Stimulated activated CD8-positive, alpha-beta memory T cell treated with anti-CD3 and anti-CD28 coated beads, Interleukin-15, amount 100 ng/mL, for 48 hours (primary cell): ENCODE measurements at regions not wholly inside any gene's neighbourhood (a gene's known extent, or its start where the extent isn't known, plus 50 kb on each side); places are given as distances from the start of the nearest gene placed in this dataset.
A peak's percentile ranks its signal among the peaks of the same experiment; 100 is the strongest.
"Not testable (repeated sequence)": the region's sequence is repeated elsewhere in the genome, so short reads cannot be mapped to it uniquely, and the experiment has no call there.

Experiments
- DNase-seq, 2 donors: peaks; one replicate each; pipeline ENCODE4 v3.0.0-alpha.2; 2020; ENCODE audit warnings: low read depth in 2 of 2

DNA sequence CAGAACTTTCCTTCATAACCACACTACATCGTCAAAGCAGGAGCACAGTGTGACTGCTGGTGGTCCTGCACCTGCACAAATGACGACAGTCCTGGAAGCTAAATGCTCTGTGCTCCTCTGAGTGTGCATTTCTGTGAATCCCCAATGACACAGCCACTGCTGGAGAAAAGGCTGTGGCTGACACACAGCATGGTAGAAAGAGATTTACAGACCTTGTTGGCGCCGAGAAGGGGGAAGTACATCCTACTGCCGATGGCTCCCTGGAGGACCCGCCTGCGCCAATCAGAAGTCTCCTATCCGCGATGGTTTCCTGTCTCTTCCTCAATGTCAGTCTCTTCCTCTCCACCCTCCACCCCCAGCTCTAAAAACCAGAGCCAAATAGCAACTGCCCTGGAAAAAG lies 115.4 kb upstream of the RAB4A start:
- peak in 1 of 2 donors; percentile 10 for DNase-seq

GRCh38 chr1:229156872-229157271 lies 114.0 kb upstream of the RAB4A start:
- no peak for DNase-seq

- no peak for DNase-seq
Observed at GRCh38 chr1:229157480-229157879, 113.4 kb upstream of the RAB4A start.

GRCh38 chr1:229158341-229158921 lies 112.5 kb upstream of the RAB4A start:
- no peak for DNase-seq

DNA sequence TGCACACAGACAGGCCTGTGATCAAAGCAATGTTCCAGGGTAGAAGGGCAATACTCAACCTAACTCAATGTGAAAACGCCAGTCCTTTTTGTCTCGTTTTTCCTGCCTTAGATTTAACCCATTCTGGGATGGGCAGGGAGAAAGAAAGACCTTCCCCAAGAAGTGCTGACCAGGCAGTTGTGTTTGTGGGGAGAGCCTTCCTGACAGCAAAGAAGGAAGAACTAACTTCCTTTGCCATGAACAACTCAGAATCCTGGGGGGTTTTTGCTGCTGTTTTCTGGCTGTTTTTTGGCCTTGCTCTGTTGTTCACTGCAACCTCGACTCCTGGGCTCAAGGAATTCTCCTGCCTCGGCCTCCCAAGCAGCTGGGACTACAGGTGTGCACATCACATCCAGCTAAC lies 112.0 kb upstream of the RAB4A start:
- no peak for DNase-seq

DNA sequence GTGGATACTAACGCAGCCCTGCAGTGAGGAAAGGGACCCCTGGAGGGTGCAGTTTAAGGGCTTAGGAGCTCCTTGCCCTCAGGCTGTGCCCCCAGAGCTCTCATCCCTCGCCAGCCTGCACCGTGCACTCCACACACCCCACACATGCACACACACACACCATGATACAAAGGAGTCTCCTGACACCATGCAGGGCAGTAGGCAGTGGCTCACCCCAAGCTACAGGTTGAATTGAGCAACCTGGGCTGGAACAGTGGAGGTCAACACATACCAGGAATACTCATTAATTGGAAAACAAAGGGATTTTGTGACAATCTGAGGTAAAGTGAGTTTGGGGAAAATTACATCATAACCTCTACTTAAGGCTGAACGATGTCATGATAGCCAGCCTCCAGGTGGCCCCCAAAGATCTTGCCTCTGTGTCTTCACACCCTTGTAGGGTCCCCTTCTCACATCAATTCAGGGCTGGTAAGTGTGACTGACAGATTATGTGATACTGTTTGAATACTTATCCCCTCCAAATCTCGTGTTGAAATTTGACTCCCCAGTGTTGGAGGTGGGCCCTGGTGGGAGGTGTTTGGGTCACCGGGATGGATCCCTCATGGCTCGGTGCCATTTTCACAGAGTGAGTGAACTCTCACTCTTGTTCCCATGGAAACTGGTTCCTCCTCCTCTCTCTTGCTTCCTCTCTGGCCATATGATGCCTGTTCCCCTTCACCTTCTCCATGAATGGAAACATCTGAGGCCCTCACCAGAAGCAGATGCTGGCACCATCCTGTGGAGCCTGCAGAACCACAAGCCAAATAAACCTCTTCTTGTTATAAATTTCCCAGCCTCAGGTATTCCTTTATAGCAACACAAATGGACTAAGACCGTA lies 111.0 kb upstream of the RAB4A start:
- DNase-seq: no peak

- DNase-seq: no peak
Observed at GRCh38 chr1:229161740-229162139, 109.2 kb upstream of the RAB4A start.

- DNase-seq: no peak
Observed at GRCh38 chr1:229162825-229163515, 107.9 kb upstream of the RAB4A start.

GRCh38 chr1:229164348-229164747 lies 106.6 kb upstream of the RAB4A start:
- DNase-seq: no peak

DNA sequence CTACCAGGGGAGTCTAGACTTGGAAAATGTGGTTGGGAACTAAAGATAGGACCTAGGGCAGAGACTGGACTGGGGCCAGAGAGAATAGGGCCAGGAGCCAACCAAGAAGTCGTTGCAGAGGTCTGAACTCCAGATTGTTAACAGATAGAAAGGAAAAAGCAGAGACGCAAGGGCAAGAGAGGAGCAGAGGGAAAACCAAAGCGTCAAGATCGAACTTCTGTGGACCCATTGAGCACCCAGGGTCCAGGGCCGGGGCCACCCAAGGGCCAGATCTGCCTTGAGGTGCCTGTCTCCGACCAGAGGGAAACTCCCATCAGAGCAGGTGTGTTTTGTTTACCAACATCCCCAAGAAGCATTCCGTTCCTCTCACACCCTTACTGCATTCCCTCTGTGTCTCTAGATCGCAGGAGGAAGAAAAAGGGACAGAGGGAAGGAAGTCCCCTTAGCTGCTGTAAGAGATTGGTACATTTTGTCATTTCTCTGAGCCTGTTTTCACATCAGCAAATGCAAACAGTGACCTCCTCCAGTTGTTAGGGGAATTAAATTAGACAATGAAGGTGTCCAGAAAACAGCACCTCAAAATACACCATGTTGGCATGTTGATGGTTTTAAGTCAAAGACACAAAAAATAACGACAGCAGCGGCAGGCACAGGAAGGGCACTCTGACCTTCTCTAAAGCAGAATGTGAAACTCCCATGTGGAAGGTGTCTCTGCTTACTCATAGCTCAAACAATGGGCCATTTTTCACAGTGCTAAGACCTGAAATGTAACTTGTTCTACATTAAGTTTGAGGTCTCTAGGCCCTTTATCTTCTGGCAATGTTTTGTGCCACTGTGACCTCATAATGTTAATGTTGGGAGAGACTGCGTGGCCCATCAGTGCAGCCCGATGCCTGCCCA lies 105.8 kb upstream of the RAB4A start:
- no peak for DNase-seq

GRCh38 chr1:229167318-229167717 lies 103.6 kb upstream of the RAB4A start:
- DNase-seq: no peak

GRCh38 chr1:229169399-229169798 lies 101.5 kb upstream of the RAB4A start:
- DNase-seq: no peak

- no peak for DNase-seq
Observed at GRCh38 chr1:229170274-229170673, 100.6 kb upstream of the RAB4A start.

DNA sequence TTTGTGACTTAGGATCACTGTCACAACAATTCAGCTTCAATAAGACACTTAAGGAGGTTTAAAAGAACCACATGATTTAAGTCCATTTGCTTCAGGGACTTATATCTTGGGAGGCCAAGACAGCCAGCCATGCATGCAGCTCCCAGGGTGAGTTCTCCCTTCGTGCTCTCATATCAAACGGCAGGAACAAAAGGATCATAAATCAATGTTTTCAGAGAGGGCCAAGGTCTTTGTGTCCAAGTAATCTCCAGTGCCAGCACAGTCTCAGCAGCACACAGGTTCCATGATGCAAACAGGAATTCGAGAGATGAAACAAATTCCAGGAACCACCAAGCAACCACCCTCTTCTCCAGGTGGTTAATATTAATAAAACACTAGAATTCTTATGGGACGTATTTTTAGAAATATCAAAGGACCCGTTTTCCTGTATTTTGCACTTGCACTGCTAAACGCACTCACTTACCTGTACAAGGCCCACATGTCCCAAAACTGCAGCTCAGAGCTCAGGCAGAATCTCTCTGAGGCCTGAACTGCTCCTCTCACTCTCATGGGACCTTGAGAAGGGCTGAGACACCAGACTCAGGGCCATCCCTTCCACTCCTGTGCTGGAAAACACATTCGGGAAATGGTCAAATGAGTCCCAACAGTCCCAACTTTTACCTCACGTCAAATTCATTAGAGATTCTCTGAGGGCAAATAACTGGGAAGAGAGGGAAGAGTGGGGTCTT lies 100.0 kb upstream of the RAB4A start:
- DNase-seq: no peak

DNA sequence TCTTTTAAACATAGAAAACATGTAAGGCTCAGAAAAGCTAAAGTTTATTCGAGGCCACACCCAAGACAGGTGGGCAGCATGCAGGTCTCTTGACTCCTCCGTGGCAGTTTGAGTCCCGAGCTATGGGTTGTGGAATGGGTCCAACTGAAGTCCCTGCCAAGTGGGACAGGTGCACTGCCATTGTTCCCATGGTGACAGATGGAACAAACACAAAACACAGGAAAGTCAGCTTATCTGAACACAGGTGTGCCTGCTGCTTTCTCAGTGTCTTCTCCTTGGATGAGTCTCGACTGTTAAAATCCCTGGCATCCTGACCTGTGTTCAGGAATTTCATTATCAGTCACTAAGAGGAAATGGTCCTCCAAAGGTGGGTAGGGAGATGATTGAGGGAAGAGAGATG lies 99.0 kb upstream of the RAB4A start:
- no peak for DNase-seq

DNA sequence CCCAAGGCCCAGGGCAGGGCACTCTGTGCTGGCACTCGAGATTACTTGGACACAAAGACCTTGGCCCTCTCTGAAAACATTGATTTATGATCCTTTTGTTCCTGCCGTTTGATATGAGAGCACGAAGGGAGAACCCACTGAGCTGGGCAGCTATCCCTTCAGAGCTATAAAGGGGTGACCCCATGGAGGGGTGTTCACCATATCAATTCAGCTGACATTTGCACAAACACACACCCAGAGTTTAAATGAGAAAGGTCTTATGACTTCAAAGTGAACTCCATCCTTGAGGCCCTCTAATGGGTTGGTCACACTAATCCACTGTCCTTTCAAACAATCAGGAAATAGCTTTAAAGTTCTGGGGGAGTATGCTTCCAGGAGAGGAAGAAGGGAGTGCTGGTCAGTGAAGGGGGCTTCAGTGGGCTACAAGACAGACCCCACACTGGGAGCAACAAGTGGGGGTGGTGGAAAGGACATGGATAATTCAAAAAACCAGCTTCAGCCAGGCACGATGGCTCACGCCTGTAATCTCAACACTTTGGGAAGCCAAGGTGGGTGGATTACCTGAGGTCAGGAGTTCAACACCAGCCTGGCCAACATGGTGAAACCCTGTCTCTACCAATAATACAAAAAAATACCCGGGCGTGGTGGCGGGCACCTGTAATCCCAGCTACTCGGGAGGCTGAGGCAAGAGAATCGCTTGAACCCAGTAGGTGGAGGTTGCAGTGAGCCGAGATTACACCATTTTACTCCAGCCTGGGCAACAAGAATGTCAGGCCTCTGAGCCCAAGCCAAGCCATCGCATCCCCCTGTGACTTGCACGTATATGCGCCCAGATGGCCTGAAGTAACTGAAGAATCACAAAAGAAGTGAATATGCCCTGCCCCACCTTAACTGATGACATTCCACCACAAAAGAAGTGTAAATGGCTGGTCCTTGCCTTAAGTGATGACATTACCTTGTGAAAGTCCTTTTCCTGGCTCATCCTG lies 97.1 kb upstream of the RAB4A start:
- DNase-seq: not testable (repeated sequence)

DNA sequence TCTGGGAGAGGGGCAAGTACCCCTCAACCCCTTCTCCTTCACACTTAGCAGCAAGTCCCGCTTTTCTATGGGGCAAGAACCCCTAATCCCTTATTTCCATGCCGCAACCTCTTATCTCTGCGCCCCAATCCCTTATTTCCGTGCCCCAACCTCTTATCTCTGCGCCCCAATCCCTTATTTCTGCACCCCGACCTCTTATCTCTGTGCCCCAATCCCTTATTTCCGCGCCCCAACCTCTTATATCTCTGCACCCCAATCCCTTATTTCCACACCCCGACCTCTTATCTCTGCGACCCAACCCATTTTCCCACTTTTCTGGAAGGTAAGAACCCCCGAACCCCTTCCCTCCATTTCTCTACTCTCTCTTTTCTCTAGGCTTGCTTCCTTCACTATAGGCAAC lies 95.6 kb upstream of the RAB4A start:
- not testable (repeated sequence) for DNase-seq

- DNase-seq: not testable (repeated sequence)
Observed at GRCh38 chr1:229176457-229176856, 94.5 kb upstream of the RAB4A start.

DNA sequence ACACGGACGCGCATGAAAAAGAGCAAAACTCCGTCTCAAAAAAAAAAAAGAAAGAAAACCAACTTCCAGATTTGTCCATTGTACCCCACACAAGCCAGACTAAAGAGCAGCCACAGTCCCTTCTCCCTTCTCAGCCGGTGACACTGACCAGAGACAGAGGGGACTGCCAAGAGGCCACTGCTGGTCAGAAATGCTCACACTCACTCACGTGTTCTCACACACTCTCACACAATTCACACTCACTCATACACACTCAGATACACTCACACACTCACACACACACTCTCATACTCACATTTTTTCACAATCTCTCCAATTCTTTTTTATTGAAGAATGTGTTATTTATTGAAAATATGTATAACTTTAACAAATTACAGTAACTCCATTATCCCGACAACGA lies 90.8 kb upstream of the RAB4A start:
- DNase-seq: no peak

- DNase-seq: no peak
Observed at GRCh38 chr1:229181419-229181818, 89.5 kb upstream of the RAB4A start.
